ENCODE measurements at regions not wholly inside any gene's neighbourhood (a gene's known extent, or its start where the extent isn't known, plus 50 kb on each side); places are given as distances from the start of the nearest gene placed in this dataset.

DNA sequence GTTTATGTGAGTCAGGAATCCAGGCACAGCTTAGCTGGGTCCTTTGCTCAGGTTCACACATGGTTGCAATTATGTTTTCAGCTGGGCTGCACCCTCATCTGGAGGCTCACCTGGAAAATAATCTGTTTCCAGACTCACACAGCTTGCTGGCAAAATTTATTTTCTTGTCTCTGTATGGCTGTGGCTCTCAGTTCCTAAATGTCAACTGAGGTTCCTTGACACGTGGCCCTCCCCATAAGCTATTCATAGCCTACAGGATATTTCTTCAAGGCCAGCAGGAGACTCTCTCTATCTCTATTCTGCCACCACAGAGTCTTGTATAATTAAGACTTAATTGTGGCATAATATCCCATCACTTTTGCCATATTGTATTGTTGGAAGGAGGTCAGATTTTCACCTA is 732.0 kb downstream of the CDH18 start:
- Histone ChIP-seq H3K27me3 (ENCODE audit: insufficient read depth, poor library complexity, severe bottlenecking) (no peaks in the 10 kb centered on the region), H3K27ac (replicated peaks) (no peak overlapping the region), H3K4me3 (replicated peaks; ENCODE audit: insufficient read depth, low read length) (no peak overlapping the region)
- TF ChIP-seq GABPA (IDR thresholded peaks at IDR 0.05; ENCODE audit: low read depth) (no peak), SPI1 (IDR thresholded peaks at IDR 0.05; ENCODE audit: borderline replicate concordance, low read depth) (no peak), POLR2AphosphoS5 (IDR thresholded peaks at IDR 0.05; ENCODE audit: low read depth) (no peak)
- TF ChIP-seq, protein P1, sequence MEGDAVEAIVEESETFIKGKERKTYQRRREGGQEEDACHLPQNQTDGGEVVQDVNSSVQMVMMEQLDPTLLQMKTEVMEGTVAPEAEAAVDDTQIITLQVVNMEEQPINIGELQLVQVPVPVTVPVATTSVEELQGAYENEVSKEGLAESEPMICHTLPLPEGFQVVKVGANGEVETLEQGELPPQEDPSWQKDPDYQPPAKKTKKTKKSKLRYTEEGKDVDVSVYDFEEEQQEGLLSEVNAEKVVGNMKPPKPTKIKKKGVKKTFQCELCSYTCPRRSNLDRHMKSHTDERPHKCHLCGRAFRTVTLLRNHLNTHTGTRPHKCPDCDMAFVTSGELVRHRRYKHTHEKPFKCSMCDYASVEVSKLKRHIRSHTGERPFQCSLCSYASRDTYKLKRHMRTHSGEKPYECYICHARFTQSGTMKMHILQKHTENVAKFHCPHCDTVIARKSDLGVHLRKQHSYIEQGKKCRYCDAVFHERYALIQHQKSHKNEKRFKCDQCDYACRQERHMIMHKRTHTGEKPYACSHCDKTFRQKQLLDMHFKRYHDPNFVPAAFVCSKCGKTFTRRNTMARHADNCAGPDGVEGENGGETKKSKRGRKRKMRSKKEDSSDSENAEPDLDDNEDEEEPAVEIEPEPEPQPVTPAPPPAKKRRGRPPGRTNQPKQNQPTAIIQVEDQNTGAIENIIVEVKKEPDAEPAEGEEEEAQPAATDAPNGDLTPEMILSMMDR (IDR thresholded peaks at IDR 0.05; ENCODE audit: insufficient read depth, low read length) = no peak
- TF ChIP-seq, protein P2, sequence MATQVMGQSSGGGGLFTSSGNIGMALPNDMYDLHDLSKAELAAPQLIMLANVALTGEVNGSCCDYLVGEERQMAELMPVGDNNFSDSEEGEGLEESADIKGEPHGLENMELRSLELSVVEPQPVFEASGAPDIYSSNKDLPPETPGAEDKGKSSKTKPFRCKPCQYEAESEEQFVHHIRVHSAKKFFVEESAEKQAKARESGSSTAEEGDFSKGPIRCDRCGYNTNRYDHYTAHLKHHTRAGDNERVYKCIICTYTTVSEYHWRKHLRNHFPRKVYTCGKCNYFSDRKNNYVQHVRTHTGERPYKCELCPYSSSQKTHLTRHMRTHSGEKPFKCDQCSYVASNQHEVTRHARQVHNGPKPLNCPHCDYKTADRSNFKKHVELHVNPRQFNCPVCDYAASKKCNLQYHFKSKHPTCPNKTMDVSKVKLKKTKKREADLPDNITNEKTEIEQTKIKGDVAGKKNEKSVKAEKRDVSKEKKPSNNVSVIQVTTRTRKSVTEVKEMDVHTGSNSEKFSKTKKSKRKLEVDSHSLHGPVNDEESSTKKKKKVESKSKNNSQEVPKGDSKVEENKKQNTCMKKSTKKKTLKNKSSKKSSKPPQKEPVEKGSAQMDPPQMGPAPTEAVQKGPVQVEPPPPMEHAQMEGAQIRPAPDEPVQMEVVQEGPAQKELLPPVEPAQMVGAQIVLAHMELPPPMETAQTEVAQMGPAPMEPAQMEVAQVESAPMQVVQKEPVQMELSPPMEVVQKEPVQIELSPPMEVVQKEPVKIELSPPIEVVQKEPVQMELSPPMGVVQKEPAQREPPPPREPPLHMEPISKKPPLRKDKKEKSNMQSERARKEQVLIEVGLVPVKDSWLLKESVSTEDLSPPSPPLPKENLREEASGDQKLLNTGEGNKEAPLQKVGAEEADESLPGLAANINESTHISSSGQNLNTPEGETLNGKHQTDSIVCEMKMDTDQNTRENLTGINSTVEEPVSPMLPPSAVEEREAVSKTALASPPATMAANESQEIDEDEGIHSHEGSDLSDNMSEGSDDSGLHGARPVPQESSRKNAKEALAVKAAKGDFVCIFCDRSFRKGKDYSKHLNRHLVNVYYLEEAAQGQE (IDR thresholded peaks at IDR 0.05; ENCODE audit: insufficient replicate concordance, low read depth) = no peak
- DNase-seq (ENCODE audit: low read depth in 1 of 2, low spot score in 1 of 2) = no peak

DNA sequence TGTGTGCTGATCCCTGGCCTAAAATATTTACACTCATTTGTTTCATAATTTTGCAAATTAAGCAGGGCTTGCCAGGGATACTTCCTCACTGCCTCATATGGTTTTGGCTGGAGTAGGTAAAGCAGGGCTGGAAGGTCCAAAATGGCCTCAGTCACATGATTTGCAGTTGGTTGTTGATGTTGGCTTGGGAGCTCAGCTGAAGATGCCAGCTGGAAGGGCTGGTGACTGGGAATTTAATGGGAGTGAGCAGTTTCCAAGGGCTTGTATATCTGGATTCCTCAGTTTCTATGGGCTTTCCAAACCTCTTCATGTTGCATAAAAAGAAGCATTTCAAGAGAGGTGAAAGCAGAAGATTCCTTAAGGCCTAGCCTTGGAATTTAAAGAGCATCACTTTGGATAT is 729.3 kb downstream of the CDH18 start:
- TF ChIP-seq POLR2AphosphoS5 (IDR thresholded peaks at IDR 0.05; ENCODE audit: low read depth) (no peak), GABPA (IDR thresholded peaks at IDR 0.05; ENCODE audit: low read depth) (no peak), SPI1 (IDR thresholded peaks at IDR 0.05; ENCODE audit: borderline replicate concordance, low read depth) (no peak)
- TF ChIP-seq, protein P2 (IDR thresholded peaks at IDR 0.05; ENCODE audit: insufficient replicate concordance, low read depth) = no peak
- TF ChIP-seq, protein P1 (IDR thresholded peaks at IDR 0.05; ENCODE audit: insufficient read depth, low read length) = no peak
- DNase-seq (ENCODE audit: low read depth in 1 of 2, low spot score in 1 of 2) = no peak
- no peak overlapping the region for H3K27ac ChIP-seq (replicated peaks)
- H3K27me3 ChIP-seq (ENCODE audit: insufficient read depth, poor library complexity, severe bottlenecking) = no peaks in the 10 kb centered on the region
- no peak overlapping the region for H3K4me3 ChIP-seq (replicated peaks; ENCODE audit: insufficient read depth, low read length)

DNA sequence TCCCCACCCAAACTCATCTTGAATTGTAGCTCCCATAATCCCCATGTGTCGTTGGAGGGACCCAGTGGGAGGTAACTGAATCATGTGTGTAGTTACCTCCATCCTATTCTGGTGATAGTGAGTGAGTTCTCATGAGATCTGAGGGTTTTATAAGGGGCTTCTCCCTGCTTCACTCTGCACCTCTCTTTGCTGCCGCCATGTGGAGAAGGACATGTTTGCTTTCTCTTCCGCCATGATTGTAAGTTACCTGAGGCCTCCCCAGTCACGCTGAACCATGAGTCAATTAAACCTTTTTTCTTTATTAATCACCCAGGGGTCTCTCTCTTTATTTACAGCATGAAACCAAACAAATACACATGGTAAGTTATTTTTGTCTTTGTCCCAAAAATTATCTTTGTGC is 726.1 kb downstream of the CDH18 start:
- DNase-seq (ENCODE audit: low read depth in 1 of 2, low spot score in 1 of 2) = no peak
- H3K27me3 ChIP-seq (ENCODE audit: insufficient read depth, poor library complexity, severe bottlenecking) = no peaks in the 10 kb centered on the region
- H3K27ac ChIP-seq (replicated peaks) = no peak overlapping the region
- H3K4me3 ChIP-seq (replicated peaks; ENCODE audit: insufficient read depth, low read length) = no peak overlapping the region
- TF ChIP-seq, protein P1 (IDR thresholded peaks at IDR 0.05; ENCODE audit: insufficient read depth, low read length) = no peak
- TF ChIP-seq SPI1 (IDR thresholded peaks at IDR 0.05; ENCODE audit: borderline replicate concordance, low read depth) (no peak), POLR2AphosphoS5 (IDR thresholded peaks at IDR 0.05; ENCODE audit: low read depth) (no peak), GABPA (IDR thresholded peaks at IDR 0.05; ENCODE audit: low read depth) (no peak)
- TF ChIP-seq, protein P2 (IDR thresholded peaks at IDR 0.05; ENCODE audit: insufficient replicate concordance, low read depth) = no peak

Measured in HL-60 (cell line).